ENCODE measurements at regions not wholly inside any gene's neighbourhood (a gene's known extent, or its start where the extent isn't known, plus 50 kb on each side); places are given as distances from the start of the nearest gene placed in this dataset.

GRCh38 chr3:106438887-106439286, 570.1 kb upstream of the CBLB start:
- no peak for DNase-seq
- Histone ChIP-seq H3K36me3 (replicated peaks in 1 of 2; ENCODE audit: control insufficient read depth in 1 of 2, insufficient read depth in 2 of 2, low read length in 1 of 2) (no peaks in the 10 kb centered on the region), H3K27me3 (ENCODE audit: insufficient read depth) (no peaks in the 10 kb centered on the region), H3K9me2 (no peaks in the 10 kb centered on the region), H3K27ac (ENCODE audit: low read depth in 2 of 2, low read length in 1 of 2) (no peak overlapping the region), H3K79me2 (ENCODE audit: insufficient read depth) (no peaks in the 10 kb centered on the region), H4K20me1 (ENCODE audit: insufficient read depth) (no peaks in the 10 kb centered on the region), H3K4me3 (ENCODE audit: low read depth in 2 of 2, low read length in 1 of 2) (no peak overlapping the region), H3F3A (replicated peaks; ENCODE audit: insufficient read depth) (no peaks in the 10 kb centered on the region), H3K4me1 (ENCODE audit: control insufficient read depth in 1 of 2, insufficient read depth in 2 of 2, low read depth in 1 of 2, low read length in 1 of 2) (no peaks in the 10 kb centered on the region; a peak in 1 of 4 replicates), H3K9me3 (no peaks in the 10 kb centered on the region), H3K4me2 (no peak overlapping the region), H3K9ac (no peak overlapping the region), H2AFZ (ENCODE audit: low read depth) (no peak overlapping the region)
- 96% methylated on average over 1 of the region's 1 CpG for WGBS (ENCODE audit: low lambda C conversion rate)
- TF ChIP-seq RXRA (IDR thresholded peaks at IDR 0.05; ENCODE audit: borderline replicate concordance, low read depth) (no peak), TEAD4 (IDR thresholded peaks at IDR 0.05; ENCODE audit: borderline replicate concordance, insufficient read depth) (no peak), CTCF (IDR thresholded peaks at IDR 0.05) (no peak), SMC3 (IDR thresholded peaks at IDR 0.05; ENCODE audit: low read depth, low read length) (no peak), GABPA (IDR thresholded peaks at IDR 0.05; ENCODE audit: low read depth) (no peak), FOSL2 (IDR thresholded peaks at IDR 0.05; ENCODE audit: borderline replicate concordance, low read depth) (no peak), NRF1 (IDR thresholded peaks at IDR 0.05; ENCODE audit: low read depth, low read length) (no peak), GATA2 (CRISPR knock-in tag; IDR thresholded peaks at IDR 0.05) (no peak), PBX3 (IDR thresholded peaks at IDR 0.05) (no peak), TAF1 (IDR thresholded peaks at IDR 0.05; ENCODE audit: borderline replicate concordance, low read depth, low read length) (no peak), RFX5 (IDR thresholded peaks at IDR 0.05; ENCODE audit: low read length) (no peak), FOXJ3 (CRISPR knock-in tag; IDR thresholded peaks at IDR 0.05) (no peak), NFIC (IDR thresholded peaks at IDR 0.05; ENCODE audit: borderline replicate concordance) (no peak), ELF1 (IDR thresholded peaks at IDR 0.05) (no peak), MAX (IDR thresholded peaks at IDR 0.05; ENCODE audit: low read depth) (no peak), MXI1 (IDR thresholded peaks at IDR 0.05; ENCODE audit: low read depth, low read length) (no peak), YY1 (IDR thresholded peaks at IDR 0.05; ENCODE audit: low read depth) (no peak)
- POLR2A ChIA-PET, result no interaction called here
- CTCF ChIA-PET, result interaction anchor here (0.9 kb wide), 1 partner anchor 9 kb away, joined by 3 read pairs; no protein-coding TSS in a partner anchor

- Histone ChIP-seq H3K4me1 (ENCODE audit: control insufficient read depth in 1 of 2, insufficient read depth in 2 of 2, low read depth in 1 of 2, low read length in 1 of 2) (no peaks in the 10 kb centered on the region; a peak in 1 of 4 replicates), H3K27me3 (ENCODE audit: insufficient read depth) (no peaks in the 10 kb centered on the region), H2AFZ (ENCODE audit: low read depth) (no peak overlapping the region), H3K36me3 (replicated peaks in 1 of 2; ENCODE audit: control insufficient read depth in 1 of 2, insufficient read depth in 2 of 2, low read length in 1 of 2) (no peaks in the 10 kb centered on the region), H3K9me3 (no peaks in the 10 kb centered on the region), H3K9ac (no peak overlapping the region), H4K20me1 (ENCODE audit: insufficient read depth) (no peaks in the 10 kb centered on the region), H3K27ac (ENCODE audit: low read depth in 2 of 2, low read length in 1 of 2) (no peak overlapping the region), H3K4me2 (no peak overlapping the region), H3K9me2 (no peaks in the 10 kb centered on the region), H3F3A (replicated peaks; ENCODE audit: insufficient read depth) (no peaks in the 10 kb centered on the region), H3K4me3 (ENCODE audit: low read depth in 2 of 2, low read length in 1 of 2) (no peak overlapping the region), H3K79me2 (ENCODE audit: insufficient read depth) (no peaks in the 10 kb centered on the region)
- ChIA-PET CTCF (interaction anchor here (1.8 kb wide), 1 partner anchor 11 kb away, joined by 6 read pairs; no protein-coding TSS in a partner anchor), POLR2A (no interaction called here)
- no peak for DNase-seq
- 84% methylated on average over 2 of the region's 2 CpGs for WGBS (ENCODE audit: low lambda C conversion rate)
- TF ChIP-seq ZBTB33 (IDR thresholded peaks at IDR 0.05; ENCODE audit: borderline replicate concordance, low read depth) (no peak), FOSL2 (IDR thresholded peaks at IDR 0.05; ENCODE audit: borderline replicate concordance, low read depth) (no peak), GATA2 (CRISPR knock-in tag; IDR thresholded peaks at IDR 0.05) (no peak), IRF3 (IDR thresholded peaks at IDR 0.05; ENCODE audit: low read depth, low read length) (no peak), CHD2 (IDR thresholded peaks at IDR 0.05; ENCODE audit: low read length, partially characterized antibody) (no peak), USF1 (IDR thresholded peaks at IDR 0.05; ENCODE audit: borderline replicate concordance, low read depth) (no peak), FOXJ3 (CRISPR knock-in tag; IDR thresholded peaks at IDR 0.05) (no peak), RAD21 (IDR thresholded peaks at IDR 0.05; ENCODE audit: low read length) (no peak), MXI1 (IDR thresholded peaks at IDR 0.05; ENCODE audit: low read depth, low read length) (no peak), EZH2phosphoT487 (IDR thresholded peaks at IDR 0.05; ENCODE audit: borderline replicate concordance, low read depth) (no peak)
Measured at GRCh38 chr3:106440672-106441071, 571.9 kb upstream of the CBLB start.

All from SK-N-SH (cell line).